PFSK-1 (cell line): ENCODE measurements at regions not wholly inside any gene's neighbourhood (a gene's known extent, or its start where the extent isn't known, plus 50 kb on each side); places are given as distances from the start of the nearest gene placed in this dataset.

Experiments used
- FOXP2 ChIP-seq: optimal IDR thresholded peaks from 2 replicates; pipeline ENCODE3; 2011; ENCODE audit warnings: borderline replicate concordance, control low read depth, inconsistent platforms; ENCODE audit not compliant: insufficient read depth; ENCODE audit errors: extremely low read length, extremely low read depth
- POLR2AphosphoS5 ChIP-seq: IDR thresholded peaks from 2 replicates; pipeline ENCODE4 v1.6.1; 2012; ENCODE audit warnings: low read depth, mild to moderate bottlenecking, control low read depth, low read length, moderate library complexity
- REST ChIP-seq, 2 experiments: IDR thresholded peaks; 2 replicates each; pipeline versions ENCODE4 v1.6.1 to v1.8.0; 2011 to 2012; ENCODE audit warnings: low read depth in 2 of 2, low read length in 2 of 2, control low read depth in 1 of 2, inconsistent platforms in 1 of 2, mild to moderate bottlenecking in 1 of 2, moderate library complexity in 1 of 2; ENCODE audit not compliant: insufficient read depth in 1 of 2
- SIN3A ChIP-seq: IDR thresholded peaks from 2 replicates; pipeline ENCODE4 v1.6.1; 2012; ENCODE audit warnings: mild to moderate bottlenecking, low read length, moderate library complexity, borderline replicate concordance; ENCODE audit not compliant: insufficient read depth
- TAF1 ChIP-seq: IDR thresholded peaks from 2 replicates; pipeline ENCODE4 v1.6.1; 2012; ENCODE audit warnings: low read length, control low read depth, borderline replicate concordance; ENCODE audit not compliant: insufficient read depth

- TF ChIP-seq REST (IDR thresholded peaks at IDR 0.05; ENCODE audit: insufficient read depth in 1 of 2, low read depth in 2 of 2, low read length in 2 of 2) (no peak), FOXP2 (no peak), SIN3A (no peak), POLR2AphosphoS5 (no peak), TAF1 (no peak)
These were observed 145.0 kb downstream of the CAND1 start for GRCh38 chr12:67414011-67414715.

- no peak for TF ChIP-seq FOXP2
- no peak for TF ChIP-seq REST (IDR thresholded peaks at IDR 0.05; ENCODE audit: insufficient read depth in 1 of 2, low read depth in 2 of 2, low read length in 2 of 2)
- no peak for TF ChIP-seq TAF1
- TF ChIP-seq SIN3A = no peak
- no peak for TF ChIP-seq POLR2AphosphoS5
These were observed 146.3 kb downstream of the CAND1 start for GRCh38 chr12:67415473-67415872.

GRCh38 chr12:67419810-67420209 is 150.7 kb downstream of the CAND1 start:
- TF ChIP-seq REST (IDR thresholded peaks at IDR 0.05; ENCODE audit: insufficient read depth in 1 of 2, low read depth in 2 of 2, low read length in 2 of 2) (no peak), FOXP2 (no peak), TAF1 (no peak), POLR2AphosphoS5 (no peak), SIN3A (no peak)

GRCh38 chr12:67420506-67420905 is 151.3 kb downstream of the CAND1 start:
- TF ChIP-seq REST (IDR thresholded peaks at IDR 0.05; ENCODE audit: insufficient read depth in 1 of 2, low read depth in 2 of 2, low read length in 2 of 2) = no peak
- TF ChIP-seq SIN3A = no peak
- TF ChIP-seq FOXP2 = no peak
- no peak for TF ChIP-seq POLR2AphosphoS5
- no peak for TF ChIP-seq TAF1

GRCh38 chr12:67422081-67422480 is 152.9 kb downstream of the CAND1 start:
- TF ChIP-seq FOXP2 (no peak), POLR2AphosphoS5 (no peak), REST (IDR thresholded peaks at IDR 0.05; ENCODE audit: insufficient read depth in 1 of 2, low read depth in 2 of 2, low read length in 2 of 2) (no peak), TAF1 (no peak), SIN3A (no peak)
